Keratinocyte (primary cell): ENCODE measurements at regions not wholly inside any gene's neighbourhood (a gene's known extent, or its start where the extent isn't known, plus 50 kb on each side); places are given as distances from the start of the nearest gene placed in this dataset.

Experiments
- DNase-seq: peaks from one replicate; pipeline ENCODE4 v3.0.0-alpha.2; 2011; ENCODE audit warnings: low read depth, missing footprints, low spot score
- FAIRE-seq: peaks from 2 replicates; lab custom pipeline; 2011; peaks lifted over from hg19 to GRCh38; lab: Jason Lieb, UNC
- H2AFZ ChIP-seq: 2 replicates; pipeline ENCODE4 v1.6.0; 2012; ENCODE audit warnings: low read length, control low read depth, inconsistent platforms; ENCODE audit not compliant: control insufficient read depth
- H3K27ac ChIP-seq: 2 replicates; pipeline ENCODE4 v1.5.1; 2011; ENCODE audit warnings: low read length; ENCODE audit not compliant: control insufficient read depth, insufficient read depth
- H3K27me3 ChIP-seq: 3 replicates; pipeline ENCODE4 v1.6.0; 2011; ENCODE audit warnings: low read length; ENCODE audit not compliant: control insufficient read depth, insufficient read depth; ENCODE audit errors: extremely low read depth
- H3K36me3 ChIP-seq, 2 experiments: 2 replicates in 1 of 2; 3 replicates in 1 of 2; pipeline ENCODE4 v1.5.1; 2011; ENCODE audit warnings: low read length in 2 of 2, mild to moderate bottlenecking in 1 of 2; ENCODE audit not compliant: control insufficient read depth in 2 of 2, insufficient read depth in 2 of 2; ENCODE audit errors: extremely low read depth in 1 of 2
- H3K4me1 ChIP-seq: 3 replicates; pipeline ENCODE4 v1.5.1; 2011; ENCODE audit warnings: low read length; ENCODE audit not compliant: control insufficient read depth, insufficient read depth; ENCODE audit errors: extremely low read depth
- H3K4me2 ChIP-seq: 3 replicates; pipeline ENCODE4 v1.6.0; 2011; ENCODE audit warnings: low read depth, low read length; ENCODE audit not compliant: control insufficient read depth, insufficient read depth; ENCODE audit errors: extremely low read depth
- H3K4me3 ChIP-seq, 3 experiments: fragments of 200-600 bp in 1 of 3; sonication (generic) in 1 of 3; 2 replicates in 2 of 3; 3 replicates in 1 of 3; pipeline ENCODE4 v1.5.1; 2011 to 2016; ENCODE audit warnings: low read length in 3 of 3, mild to moderate bottlenecking in 3 of 3, control low read depth in 2 of 3, inconsistent platforms in 1 of 3, low read depth in 1 of 3, mixed read lengths in 1 of 3, mixed run types in 1 of 3, moderate library complexity in 1 of 3; ENCODE audit not compliant: control insufficient read depth in 2 of 3, insufficient read depth in 2 of 3; ENCODE audit errors: extremely low read depth in 1 of 3
- H3K79me2 ChIP-seq: 2 replicates; pipeline ENCODE4 v1.6.0; 2012; ENCODE audit warnings: low read length; ENCODE audit not compliant: control insufficient read depth, insufficient read depth
- H3K9ac ChIP-seq: 3 replicates; pipeline ENCODE4 v1.6.0; 2011; ENCODE audit warnings: low read length; ENCODE audit not compliant: control insufficient read depth, insufficient read depth; ENCODE audit errors: extremely low read depth
- H3K9me1 ChIP-seq: 3 replicates; pipeline ENCODE4 v1.6.0; 2011; ENCODE audit warnings: low read length; ENCODE audit not compliant: control insufficient read depth, insufficient read depth; ENCODE audit errors: extremely low read depth
- H3K9me3 ChIP-seq: 2 replicates; pipeline ENCODE4 v1.5.1; 2012; ENCODE audit warnings: low read depth, low read length; ENCODE audit not compliant: control insufficient read depth
- H4K20me1 ChIP-seq: 3 replicates; pipeline ENCODE4 v1.6.0; 2011; ENCODE audit warnings: low read length; ENCODE audit not compliant: control insufficient read depth, insufficient read depth; ENCODE audit errors: extremely low read depth
- EZH2 ChIP-seq: IDR thresholded peaks from one replicate; pipeline ENCODE4 v1.6.1; 2012; ENCODE audit warnings: inconsistent platforms, mild to moderate bottlenecking, low read length, moderate library complexity
- dilution Hi-C: fragments of 300-500 bp; cut with MboI; formaldehyde crosslinking; loops from one replicate; pipeline ENCODE4 v1.7.0; 2020; ENCODE audit warnings: low sequenced_read_pairs; ENCODE audit not compliant: extremely low pct_ligation_motif_present
- TF ChIP-seq, protein P1 (sequence below), 3 experiments: IDR thresholded peaks in 1 of 3; conservative IDR thresholded peaks in 1 of 3; optimal IDR thresholded peaks in 1 of 3; 2 replicates in 2 of 3; 3 replicates in 1 of 3; pipeline versions ENCODE3 to v1.5.1; 2011; ENCODE audit warnings: low read length in 3 of 3, mild to moderate bottlenecking in 3 of 3, moderate library complexity in 2 of 3, control low read depth in 1 of 3, inconsistent platforms in 1 of 3; ENCODE audit not compliant: insufficient read depth in 2 of 3; ENCODE audit errors: extremely low read depth in 1 of 3

DNA sequence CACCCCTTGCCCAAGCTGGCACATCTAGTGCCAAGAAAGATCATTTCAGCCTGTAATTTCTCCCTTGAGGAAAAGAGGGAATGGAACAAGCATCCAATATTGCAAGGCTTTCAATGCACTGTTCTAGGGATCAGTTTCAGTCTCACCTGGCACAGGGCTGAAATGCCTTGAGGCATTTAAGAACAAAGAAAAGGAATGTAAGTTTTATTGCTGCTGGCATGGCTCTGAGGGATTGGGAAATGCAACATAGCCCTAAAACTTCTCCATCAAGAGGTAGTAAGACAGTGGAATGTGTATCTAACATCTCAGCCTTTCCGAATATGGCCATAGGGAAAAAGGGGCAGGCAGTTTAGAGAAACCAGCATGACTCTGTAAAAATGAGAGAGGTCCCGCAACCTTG lies 732.6 kb upstream of the LCORL start:
- no peaks in the 10 kb centered on the region for H3K9me3 ChIP-seq
- no peaks in the 10 kb centered on the region for H3K4me1 ChIP-seq
- H3K9me1 ChIP-seq, result no peaks in the 10 kb centered on the region
- H3K36me3 ChIP-seq, result no peaks in the 10 kb centered on the region
- H3K79me2 ChIP-seq, result no peaks in the 10 kb centered on the region
- no peak overlapping the region for H2AFZ ChIP-seq
- H3K9ac ChIP-seq, result no peak overlapping the region
- no peak overlapping the region for H3K27ac ChIP-seq
- no peak overlapping the region for H3K4me2 ChIP-seq
- H3K4me3 ChIP-seq, result no peak overlapping the region
- DNase-seq (no peak), FAIRE-seq (no peak)
- H4K20me1 ChIP-seq, result no peaks in the 10 kb centered on the region
- TF ChIP-seq EZH2, result no peak
- TF ChIP-seq, protein P1, sequence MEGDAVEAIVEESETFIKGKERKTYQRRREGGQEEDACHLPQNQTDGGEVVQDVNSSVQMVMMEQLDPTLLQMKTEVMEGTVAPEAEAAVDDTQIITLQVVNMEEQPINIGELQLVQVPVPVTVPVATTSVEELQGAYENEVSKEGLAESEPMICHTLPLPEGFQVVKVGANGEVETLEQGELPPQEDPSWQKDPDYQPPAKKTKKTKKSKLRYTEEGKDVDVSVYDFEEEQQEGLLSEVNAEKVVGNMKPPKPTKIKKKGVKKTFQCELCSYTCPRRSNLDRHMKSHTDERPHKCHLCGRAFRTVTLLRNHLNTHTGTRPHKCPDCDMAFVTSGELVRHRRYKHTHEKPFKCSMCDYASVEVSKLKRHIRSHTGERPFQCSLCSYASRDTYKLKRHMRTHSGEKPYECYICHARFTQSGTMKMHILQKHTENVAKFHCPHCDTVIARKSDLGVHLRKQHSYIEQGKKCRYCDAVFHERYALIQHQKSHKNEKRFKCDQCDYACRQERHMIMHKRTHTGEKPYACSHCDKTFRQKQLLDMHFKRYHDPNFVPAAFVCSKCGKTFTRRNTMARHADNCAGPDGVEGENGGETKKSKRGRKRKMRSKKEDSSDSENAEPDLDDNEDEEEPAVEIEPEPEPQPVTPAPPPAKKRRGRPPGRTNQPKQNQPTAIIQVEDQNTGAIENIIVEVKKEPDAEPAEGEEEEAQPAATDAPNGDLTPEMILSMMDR (optimal IDR thresholded peaks at IDR 0.05 in 1 of 3, IDR thresholded peaks at IDR 0.05 in 1 of 3, conservative IDR thresholded peaks at IDR 0.05 in 1 of 3; ENCODE audit: extremely low read depth in 1 of 3, insufficient read depth in 2 of 3, low read length in 3 of 3), result no peak
- dilution Hi-C loops, result no loop called here
- no peaks in the 10 kb centered on the region for H3K27me3 ChIP-seq

DNA sequence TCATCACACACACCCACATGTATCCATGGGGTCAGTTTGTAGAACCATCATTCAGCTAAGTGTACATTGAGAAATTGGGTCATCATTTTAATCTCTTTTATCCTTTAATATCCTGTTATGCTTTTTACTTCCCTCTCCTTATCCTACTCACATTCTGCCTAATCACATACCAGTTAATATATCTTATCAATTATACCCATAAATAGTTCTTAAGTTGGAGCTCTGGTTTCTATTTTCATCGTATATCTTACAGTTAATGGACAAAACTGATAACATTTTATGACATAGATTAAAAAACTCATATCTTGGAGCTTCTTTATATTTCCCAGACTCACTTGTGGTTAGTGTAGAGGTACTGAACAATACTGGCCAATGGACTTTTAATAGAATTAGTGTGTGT lies 729.5 kb upstream of the LCORL start:
- FAIRE-seq (no peak), DNase-seq (no peak)
- no peak for TF ChIP-seq EZH2
- TF ChIP-seq, protein P1 (optimal IDR thresholded peaks at IDR 0.05 in 1 of 3, IDR thresholded peaks at IDR 0.05 in 1 of 3, conservative IDR thresholded peaks at IDR 0.05 in 1 of 3; ENCODE audit: extremely low read depth in 1 of 3, insufficient read depth in 2 of 3, low read length in 3 of 3), result no peak
- no peaks in the 10 kb centered on the region for H3K9me3 ChIP-seq
- no peaks in the 10 kb centered on the region for H3K9me1 ChIP-seq
- no peaks in the 10 kb centered on the region for H3K79me2 ChIP-seq
- H3K36me3 ChIP-seq, result no peaks in the 10 kb centered on the region
- no peaks in the 10 kb centered on the region for H4K20me1 ChIP-seq
- H3K4me3 ChIP-seq, result no peak overlapping the region
- dilution Hi-C loops, result no loop called here
- no peak overlapping the region for H3K9ac ChIP-seq
- no peaks in the 10 kb centered on the region for H3K4me1 ChIP-seq
- no peak overlapping the region for H3K27ac ChIP-seq
- H2AFZ ChIP-seq, result no peak overlapping the region
- H3K4me2 ChIP-seq, result no peak overlapping the region
- H3K27me3 ChIP-seq, result no peaks in the 10 kb centered on the region
